Astrocyte (in vitro differentiated cells and primary cell): ENCODE measurements at regions not wholly inside any gene's neighbourhood (a gene's known extent, or its start where the extent isn't known, plus 50 kb on each side); places are given as distances from the start of the nearest gene placed in this dataset.

Experiments
- DNase-seq: peaks from one replicate; pipeline ENCODE4 v3.0.0-alpha.2; 2010; ENCODE audit warnings: low read depth
- FAIRE-seq: peaks from 2 replicates; lab custom pipeline; 2011; peaks lifted over from hg19 to GRCh38; lab: Jason Lieb, UNC
- H2AFZ ChIP-seq: 2 replicates; pipeline ENCODE4 v1.6.0; 2012; ENCODE audit warnings: low read depth, low read length, inconsistent platforms
- H3K27ac ChIP-seq: 2 replicates; pipeline ENCODE4 v1.5.1; 2011; ENCODE audit warnings: low read depth, low read length, inconsistent platforms
- H3K27me3 ChIP-seq: 2 replicates; pipeline ENCODE4 v1.6.0; 2011; ENCODE audit warnings: low read length, inconsistent platforms; ENCODE audit not compliant: insufficient read depth
- H3K36me3 ChIP-seq: 2 replicates; pipeline ENCODE4 v1.5.1; 2011; ENCODE audit warnings: low read length, inconsistent platforms; ENCODE audit not compliant: insufficient read depth
- H3K4me1 ChIP-seq: 2 replicates; pipeline ENCODE4 v1.5.1; 2011; ENCODE audit warnings: low read length, inconsistent platforms; ENCODE audit not compliant: insufficient read depth
- H3K4me2 ChIP-seq: 2 replicates; pipeline ENCODE4 v1.6.0; 2012; ENCODE audit warnings: low read length, inconsistent platforms
- H3K4me3 ChIP-seq: 2 replicates; pipeline ENCODE4 v1.5.1; 2011; ENCODE audit warnings: low read depth, mild to moderate bottlenecking, low read length, inconsistent platforms; ENCODE audit not compliant: insufficient read depth
- H3K79me2 ChIP-seq: 2 replicates; pipeline ENCODE4 v1.6.0; 2012; ENCODE audit warnings: mild to moderate bottlenecking, low read length, inconsistent platforms; ENCODE audit not compliant: insufficient read depth
- H3K9ac ChIP-seq: 2 replicates; pipeline ENCODE4 v1.6.0; 2012; ENCODE audit warnings: mild to moderate bottlenecking, low read length, inconsistent platforms
- H3K9me3 ChIP-seq: 2 replicates; pipeline ENCODE4 v1.5.1; 2012; ENCODE audit warnings: low read depth, mild to moderate bottlenecking, low read length, inconsistent platforms; ENCODE audit not compliant: insufficient read depth
- H4K20me1 ChIP-seq: 2 replicates; pipeline ENCODE4 v1.6.0; 2012; ENCODE audit warnings: low read length, inconsistent platforms; ENCODE audit not compliant: insufficient read depth
- H3K27ac Mint-ChIP-seq: one replicate; pipeline ENCODE4 v1.8.0; 2021; ENCODE audit warnings: mild to moderate bottlenecking, mixed read lengths; ENCODE audit not compliant: unreplicated experiment
- H3K27me3 Mint-ChIP-seq: one replicate; pipeline ENCODE4 v1.8.0; 2021; ENCODE audit warnings: low read depth, mixed read lengths; ENCODE audit not compliant: unreplicated experiment
- H3K36me3 Mint-ChIP-seq: one replicate; pipeline ENCODE4 v1.8.0; 2021; ENCODE audit warnings: low read depth, mixed read lengths; ENCODE audit not compliant: unreplicated experiment
- H3K4me1 Mint-ChIP-seq: one replicate; pipeline ENCODE4 v1.8.0; 2021; ENCODE audit warnings: low read depth, mixed read lengths; ENCODE audit not compliant: unreplicated experiment
- H3K4me3 Mint-ChIP-seq: one replicate; pipeline ENCODE4 v1.8.0; 2021; ENCODE audit warnings: mild to moderate bottlenecking, moderate library complexity, mixed read lengths; ENCODE audit not compliant: unreplicated experiment
- H3K9me3 Mint-ChIP-seq: one replicate; pipeline ENCODE4 v1.8.0; 2021; ENCODE audit warnings: mild to moderate bottlenecking, mixed read lengths; ENCODE audit not compliant: unreplicated experiment
- EZH2 ChIP-seq: IDR thresholded peaks from 2 replicates; pipeline ENCODE4 v1.6.1; 2012; ENCODE audit warnings: mild to moderate bottlenecking, low read length, inconsistent platforms; ENCODE audit not compliant: insufficient read depth
- TF ChIP-seq, protein P1 (sequence below): IDR thresholded peaks from 2 replicates; pipeline ENCODE4 v1.5.1; 2011; ENCODE audit warnings: low read depth, mild to moderate bottlenecking, inconsistent platforms, low read length, moderate library complexity; ENCODE audit not compliant: insufficient read depth

DNA sequence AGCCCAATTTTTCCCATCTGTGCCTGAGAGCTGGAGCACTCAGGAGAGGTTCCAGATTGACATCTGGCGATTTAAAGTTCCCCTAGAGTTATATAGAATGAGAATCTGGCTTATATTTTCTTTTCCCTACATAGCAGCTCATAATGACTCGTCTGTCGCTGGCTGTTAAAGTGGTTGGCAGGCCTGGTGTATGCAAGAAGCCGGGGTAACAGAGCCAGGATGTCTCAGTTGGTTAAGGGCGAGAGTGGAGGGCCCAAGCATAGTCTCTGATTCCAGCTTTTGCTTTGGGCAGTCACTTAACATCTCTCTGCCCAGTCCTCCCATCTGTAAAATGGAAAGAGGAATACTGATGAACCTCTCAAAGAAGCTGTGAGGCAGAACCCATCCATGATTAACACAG, 751.6 kb downstream of the NOVA1 start:
- no peak for TF ChIP-seq EZH2
- TF ChIP-seq, protein P1, sequence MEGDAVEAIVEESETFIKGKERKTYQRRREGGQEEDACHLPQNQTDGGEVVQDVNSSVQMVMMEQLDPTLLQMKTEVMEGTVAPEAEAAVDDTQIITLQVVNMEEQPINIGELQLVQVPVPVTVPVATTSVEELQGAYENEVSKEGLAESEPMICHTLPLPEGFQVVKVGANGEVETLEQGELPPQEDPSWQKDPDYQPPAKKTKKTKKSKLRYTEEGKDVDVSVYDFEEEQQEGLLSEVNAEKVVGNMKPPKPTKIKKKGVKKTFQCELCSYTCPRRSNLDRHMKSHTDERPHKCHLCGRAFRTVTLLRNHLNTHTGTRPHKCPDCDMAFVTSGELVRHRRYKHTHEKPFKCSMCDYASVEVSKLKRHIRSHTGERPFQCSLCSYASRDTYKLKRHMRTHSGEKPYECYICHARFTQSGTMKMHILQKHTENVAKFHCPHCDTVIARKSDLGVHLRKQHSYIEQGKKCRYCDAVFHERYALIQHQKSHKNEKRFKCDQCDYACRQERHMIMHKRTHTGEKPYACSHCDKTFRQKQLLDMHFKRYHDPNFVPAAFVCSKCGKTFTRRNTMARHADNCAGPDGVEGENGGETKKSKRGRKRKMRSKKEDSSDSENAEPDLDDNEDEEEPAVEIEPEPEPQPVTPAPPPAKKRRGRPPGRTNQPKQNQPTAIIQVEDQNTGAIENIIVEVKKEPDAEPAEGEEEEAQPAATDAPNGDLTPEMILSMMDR: no peak
- no peaks in the 10 kb centered on the region for H3K36me3 ChIP-seq
- H3K9me3 ChIP-seq: no peaks in the 10 kb centered on the region
- H3K27me3 Mint-ChIP-seq: no peaks in the 10 kb centered on the region
- peaks cover 7% of the 10 kb centered on the region for H3K4me1 Mint-ChIP-seq
- H3K4me3 ChIP-seq: no peak overlapping the region
- H3K4me1 ChIP-seq: no peaks in the 10 kb centered on the region
- DNase-seq: no peak
- H3K9me3 Mint-ChIP-seq: no peaks in the 10 kb centered on the region
- no peak for FAIRE-seq
- no peak overlapping the region for H3K4me3 Mint-ChIP-seq
- no peaks in the 10 kb centered on the region for H4K20me1 ChIP-seq
- no peaks in the 10 kb centered on the region for H3K36me3 Mint-ChIP-seq
- no peak overlapping the region for H3K9ac ChIP-seq
- no peak overlapping the region for H2AFZ ChIP-seq
- no peak overlapping the region for H3K27ac Mint-ChIP-seq
- H3K27me3 ChIP-seq: no peaks in the 10 kb centered on the region
- H3K27ac ChIP-seq: no peak overlapping the region
- no peak overlapping the region for H3K4me2 ChIP-seq
- H3K79me2 ChIP-seq: no peaks in the 10 kb centered on the region

DNA sequence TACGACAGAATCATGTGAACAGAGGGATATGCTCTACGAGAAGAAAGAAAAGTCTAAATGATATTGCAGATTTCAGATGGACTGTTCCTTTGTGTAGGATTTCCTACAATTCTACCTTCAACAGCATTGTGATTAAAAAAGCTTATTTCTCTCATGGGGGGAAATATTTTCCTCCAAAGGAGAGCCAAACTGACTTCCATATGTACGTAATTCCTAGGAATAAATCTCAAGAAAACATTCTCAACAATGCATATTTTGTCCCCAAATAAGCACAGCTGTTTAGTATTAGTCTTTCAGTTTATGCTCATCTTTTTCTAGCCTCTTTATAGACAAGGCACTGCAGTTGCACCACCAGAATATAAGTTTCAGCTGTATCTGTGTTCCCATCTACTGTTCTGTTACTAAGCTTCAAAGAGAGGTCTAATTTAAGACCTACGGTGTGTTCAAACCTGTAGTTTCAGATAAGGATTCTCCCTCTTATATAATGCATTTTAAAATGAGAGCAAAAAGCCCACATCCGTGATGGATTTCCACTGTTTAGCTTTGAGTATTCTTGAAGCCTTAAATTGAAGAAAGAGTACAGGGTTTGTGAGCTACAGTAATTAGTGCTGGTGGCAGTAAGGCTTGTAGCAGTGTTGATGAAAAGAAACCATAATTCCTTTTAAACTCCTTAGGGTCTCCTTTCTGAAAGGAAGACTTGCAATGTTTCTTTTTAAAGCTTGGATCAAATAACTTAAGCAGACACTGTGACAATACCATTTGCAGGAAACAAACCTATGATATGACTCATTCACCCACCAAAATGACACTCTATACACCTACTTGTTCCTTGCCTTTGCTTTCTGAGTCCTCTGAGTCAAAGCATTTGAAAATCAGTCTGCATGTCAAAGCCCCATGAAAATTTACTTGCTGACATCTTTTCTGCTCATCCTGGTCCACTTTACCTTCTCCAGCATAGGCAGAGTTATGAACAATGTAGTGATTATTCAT, 754.1 kb downstream of the NOVA1 start:
- DNase-seq (no peak), FAIRE-seq (no peak)
- Histone ChIP-seq H3K79me2 (no peaks in the 10 kb centered on the region), H3K27ac (no peak overlapping the region), H2AFZ (no peak overlapping the region), H4K20me1 (no peaks in the 10 kb centered on the region), H3K4me3 (no peak overlapping the region), H3K4me1 (no peaks in the 10 kb centered on the region), H3K9ac (no peak overlapping the region), H3K4me2 (no peak overlapping the region), H3K27me3 (no peaks in the 10 kb centered on the region), H3K36me3 (no peaks in the 10 kb centered on the region), H3K9me3 (no peaks in the 10 kb centered on the region)
- Mint-ChIP-seq H3K9me3 (no peaks in the 10 kb centered on the region), H3K27me3 (no peaks in the 10 kb centered on the region), H3K27ac (peak overlapping the region; percentile 48), H3K4me1 (peaks cover 7% of the 10 kb centered on the region), H3K4me3 (no peak overlapping the region), H3K36me3 (no peaks in the 10 kb centered on the region)
- TF ChIP-seq, protein P1: no peak
- TF ChIP-seq EZH2: no peak

DNA sequence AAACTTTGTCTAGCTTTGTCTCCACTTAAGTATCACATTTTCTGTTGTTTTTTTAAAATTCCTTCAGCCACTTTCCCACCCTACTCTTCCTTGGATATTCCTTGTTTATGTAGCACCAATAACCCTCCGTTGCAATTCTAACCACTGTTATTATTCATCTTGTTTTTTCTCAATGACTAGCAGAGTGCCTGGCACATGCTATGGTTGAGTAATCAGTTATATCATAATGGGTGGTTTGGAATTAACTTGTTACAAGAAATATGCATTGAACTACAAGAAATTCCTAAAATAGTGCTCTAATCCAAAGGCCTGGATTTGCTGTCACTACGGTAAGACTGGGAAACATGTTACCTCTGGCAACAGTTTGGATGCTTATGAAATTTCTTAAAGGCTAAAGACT, 756.6 kb downstream of the NOVA1 start:
- no peaks in the 10 kb centered on the region for H3K9me3 ChIP-seq
- no peaks in the 10 kb centered on the region for H3K27me3 Mint-ChIP-seq
- H3K4me2 ChIP-seq: no peak overlapping the region
- H3K4me3 Mint-ChIP-seq: no peak overlapping the region
- no peaks in the 10 kb centered on the region for H3K36me3 Mint-ChIP-seq
- H4K20me1 ChIP-seq: no peaks in the 10 kb centered on the region
- no peak overlapping the region for H3K9ac ChIP-seq
- no peaks in the 10 kb centered on the region for H3K79me2 ChIP-seq
- H3K27me3 ChIP-seq: no peaks in the 10 kb centered on the region
- H3K27ac Mint-ChIP-seq: no peak overlapping the region
- H2AFZ ChIP-seq: no peak overlapping the region
- DNase-seq (no peak), FAIRE-seq (no peak)
- H3K4me1 ChIP-seq: no peaks in the 10 kb centered on the region
- no peak overlapping the region for H3K4me3 ChIP-seq
- H3K9me3 Mint-ChIP-seq: no peaks in the 10 kb centered on the region
- no peak overlapping the region for H3K27ac ChIP-seq
- peaks cover 7% of the 10 kb centered on the region for H3K4me1 Mint-ChIP-seq
- H3K36me3 ChIP-seq: no peaks in the 10 kb centered on the region
- TF ChIP-seq, protein P1: no peak
- TF ChIP-seq EZH2: no peak
